ENCODE measurements at regions not wholly inside any gene's neighbourhood (a gene's known extent, or its start where the extent isn't known, plus 50 kb on each side); places are given as distances from the start of the nearest gene placed in this dataset.

GRCh38 chr2:10515887-10516286 lies 67.8 kb upstream of the ODC1 start:
- CTCF ChIA-PET, result no interaction called here
- intact Hi-C loops (cut with micrococcal nuclease), result no loop called here
- Histone ChIP-seq H4K20me1 (replicated peaks; ENCODE audit: control insufficient read depth, extremely low read depth, insufficient read depth, low read length) (no peaks in the 10 kb centered on the region), H3K4me3 (replicated peaks in 1 of 3; ENCODE audit: insufficient read depth in 1 of 3, low read depth in 1 of 3, low read length in 3 of 3) (no peak overlapping the region), H3K27ac (ENCODE audit: insufficient read depth, low read depth, low read length) (no peak overlapping the region), H3K4me1 (ENCODE audit: control insufficient read depth, extremely low read depth, insufficient read depth, low read length) (no peaks in the 10 kb centered on the region), H3K36me3 (ENCODE audit: control insufficient read depth in 2 of 2, extremely low read depth in 1 of 2, insufficient read depth in 2 of 2, low read length in 2 of 2) (no peaks in the 10 kb centered on the region), H3K9ac (replicated peaks; ENCODE audit: extremely low read depth, insufficient read depth, low read length) (no peak overlapping the region), H3K27me3 (ENCODE audit: control insufficient read depth in 2 of 2, insufficient read depth in 2 of 2, low read length in 2 of 2) (peaks cover 0 to 2% of the 10 kb centered on the region in 2 experiments), H3K9me3 (replicated peaks; ENCODE audit: control insufficient read depth, insufficient read depth, low read length) (no peaks in the 10 kb centered on the region), H2AFZ (ENCODE audit: low read depth, low read length) (no peak overlapping the region), H3K4me2 (ENCODE audit: insufficient read depth, low read length) (no peak overlapping the region), H3K79me2 (ENCODE audit: control insufficient read depth, insufficient read depth, low read length) (no peaks in the 10 kb centered on the region), H3K9me1 (replicated peaks; ENCODE audit: control insufficient read depth, extremely low read depth, insufficient read depth, low read length) (no peaks in the 10 kb centered on the region)
- BruUV-seq (replicated peaks), result no TSS peak
- dilution Hi-C loops (cut with MboI; ENCODE audit: extremely low pct_ligation_motif_present, low sequenced_read_pairs), result no loop called here
- no peak for FAIRE-seq
- no peak for DNase-seq (ENCODE audit: low read depth, low spot score)
- POLR2A ChIA-PET, result no interaction called here
- TF ChIP-seq MYC (IDR thresholded peaks at IDR 0.05; ENCODE audit: low read depth, low read length) (no peak), GATA2 (IDR thresholded peaks at IDR 0.05; ENCODE audit: insufficient read depth, insufficient read length, low read depth, low read length) (no peak), MAX (IDR thresholded peaks at IDR 0.05; ENCODE audit: insufficient read depth, insufficient read length) (no peak), POLR2A (IDR thresholded peaks at IDR 0.05; ENCODE audit: low read depth, low read length) (no peak), JUN (IDR thresholded peaks at IDR 0.05; ENCODE audit: borderline replicate concordance, insufficient read depth, insufficient read length, low read depth) (no peak), POLR2AphosphoS5 (IDR thresholded peaks at IDR 0.05; ENCODE audit: insufficient read depth, low read depth, low read length) (no peak)

- H2AFZ ChIP-seq (ENCODE audit: low read depth, low read length), result no peak overlapping the region
- H3K27ac ChIP-seq (ENCODE audit: insufficient read depth, low read depth, low read length), result no peak overlapping the region
- H3K36me3 ChIP-seq (ENCODE audit: control insufficient read depth in 2 of 2, extremely low read depth in 1 of 2, insufficient read depth in 2 of 2, low read length in 2 of 2), result no peaks in the 10 kb centered on the region
- H3K79me2 ChIP-seq (ENCODE audit: control insufficient read depth, insufficient read depth, low read length), result no peaks in the 10 kb centered on the region
- no peaks in the 10 kb centered on the region for H4K20me1 ChIP-seq (replicated peaks; ENCODE audit: control insufficient read depth, extremely low read depth, insufficient read depth, low read length)
- intact Hi-C loops (cut with micrococcal nuclease), result no loop called here
- DNase-seq (ENCODE audit: low read depth, low spot score) (no peak), FAIRE-seq (no peak)
- H3K9ac ChIP-seq (replicated peaks; ENCODE audit: extremely low read depth, insufficient read depth, low read length), result no peak overlapping the region
- H3K9me3 ChIP-seq (replicated peaks; ENCODE audit: control insufficient read depth, insufficient read depth, low read length), result no peaks in the 10 kb centered on the region
- H3K4me3 ChIP-seq (replicated peaks in 1 of 3; ENCODE audit: insufficient read depth in 1 of 3, low read depth in 1 of 3, low read length in 3 of 3), result no peak overlapping the region
- TF ChIP-seq MYC (IDR thresholded peaks at IDR 0.05; ENCODE audit: low read depth, low read length) (no peak), POLR2AphosphoS5 (IDR thresholded peaks at IDR 0.05; ENCODE audit: insufficient read depth, low read depth, low read length) (no peak), FOS (IDR thresholded peaks at IDR 0.05; ENCODE audit: borderline replicate concordance, insufficient read depth, low read length) (no peak), CTCF (IDR thresholded peaks at IDR 0.05; ENCODE audit: extremely low read depth in 1 of 2, insufficient read depth in 1 of 2, low read depth in 1 of 2, low read length in 2 of 2) (no peak), EZH2 (IDR thresholded peaks at IDR 0.05; ENCODE audit: borderline replicate concordance, low read depth, low read length, severe bottlenecking) (no peak), JUN (IDR thresholded peaks at IDR 0.05; ENCODE audit: borderline replicate concordance, insufficient read depth, insufficient read length, low read depth) (no peak), GATA2 (IDR thresholded peaks at IDR 0.05; ENCODE audit: insufficient read depth, insufficient read length, low read depth, low read length) (no peak), MAX (IDR thresholded peaks at IDR 0.05; ENCODE audit: insufficient read depth, insufficient read length) (no peak), POLR2A (IDR thresholded peaks at IDR 0.05; ENCODE audit: low read depth, low read length) (no peak)
- no peaks in the 10 kb centered on the region for H3K9me1 ChIP-seq (replicated peaks; ENCODE audit: control insufficient read depth, extremely low read depth, insufficient read depth, low read length)
- POLR2A ChIA-PET, result no interaction called here
- H3K4me1 ChIP-seq (ENCODE audit: control insufficient read depth, extremely low read depth, insufficient read depth, low read length), result no peaks in the 10 kb centered on the region
- CTCF ChIA-PET, result no interaction called here
- H3K4me2 ChIP-seq (ENCODE audit: insufficient read depth, low read length), result no peak overlapping the region
- peaks cover 0 to 2% of the 10 kb centered on the region in 2 experiments for H3K27me3 ChIP-seq (ENCODE audit: control insufficient read depth in 2 of 2, insufficient read depth in 2 of 2, low read length in 2 of 2)
- dilution Hi-C loops (cut with MboI; ENCODE audit: extremely low pct_ligation_motif_present, low sequenced_read_pairs), result no loop called here
- BruUV-seq (replicated peaks), result no TSS peak
Observed at GRCh38 chr2:10514743-10515142, 66.6 kb upstream of the ODC1 start.
